GM12878 (cell line): ENCODE measurements at regions not wholly inside any gene's neighbourhood (a gene's known extent, or its start where the extent isn't known, plus 50 kb on each side); places are given as distances from the start of the nearest gene placed in this dataset.

ENCODE experiments used
- ATAC-seq: fragments of 200-7000 bp; cut with Tn5 transposase; 3 replicates; pipeline ENCODE4 v1.9.1; 2020; ENCODE audit warnings: mild to moderate bottlenecking, moderate library complexity
- BruUV-seq: library from RNA; stranded (reverse); fragments of 400-500 nt; replicated peaks from 2 replicates; lab custom pipeline; 2021; lab: Mats Ljungman, UMichigan
- CTCF ChIA-PET: fragments of 300-600 bp; sonication (Branson Sonifier 250); formaldehyde crosslinking; extraction: SDS; loops from one replicate; lab custom pipeline; 2021; ENCODE audit warnings: inconsistent platforms; lab: Yijun Ruan, JAX
- POLR2A ChIA-PET: fragments of 350-600 bp; formaldehyde crosslinking; extraction: SDS; loops from one replicate; lab custom pipeline; 2021; ENCODE audit warnings: inconsistent platforms; lab: Charles Lee
- RAD21 ChIA-PET: fragments of 300-600 bp; sonication (Branson Sonifier 250); formaldehyde crosslinking; loops from one replicate; lab custom pipeline; 2023; ENCODE audit warnings: antibody characterized with exemption; ENCODE audit not compliant: unreplicated experiment; lab: Charles Lee
- SMC1A ChIA-PET: fragments of 300-600 bp; sonication (Branson Sonifier 250); formaldehyde crosslinking; loops from one replicate; lab custom pipeline; 2023; ENCODE audit not compliant: unreplicated experiment, uncharacterized antibody; lab: Charles Lee
- DNase-seq: peaks from one replicate; pipeline ENCODE4 v3.0.0-alpha.2; 2011; ENCODE audit warnings: low read depth, low spot score
- FAIRE-seq: peaks from 3 replicates; lab custom pipeline; 2011; peaks lifted over from hg19 to GRCh38; lab: Jason Lieb, UNC
- H2AFZ ChIP-seq: 2 replicates; pipeline ENCODE4 v1.6.0; 2011; ENCODE audit warnings: low read depth, low read length, control low read depth; ENCODE audit not compliant: control insufficient read depth
- H3K27ac ChIP-seq: 2 replicates; pipeline ENCODE4 v1.5.1; 2011; ENCODE audit warnings: control low read depth; ENCODE audit not compliant: control insufficient read depth, insufficient read depth
- H3K27me3 ChIP-seq, 2 experiments: replicated peaks in 1 of 2; 2 replicates each; pipeline versions ENCODE4 v1.6.0 to v1.6.1; 2011; ENCODE audit warnings: low read length in 1 of 2; ENCODE audit not compliant: control insufficient read depth in 2 of 2, insufficient read depth in 2 of 2
- H3K36me3 ChIP-seq, 2 experiments: 2 replicates each; pipeline ENCODE4 v1.5.1; 2011; ENCODE audit warnings: low read length in 1 of 2; ENCODE audit not compliant: control insufficient read depth in 2 of 2, insufficient read depth in 2 of 2
- H3K4me1 ChIP-seq: 2 replicates; pipeline ENCODE4 v1.6.1; 2011; ENCODE audit warnings: mild to moderate bottlenecking, low read length, moderate library complexity, mixed read lengths; ENCODE audit not compliant: control insufficient read depth, insufficient read depth
- H3K4me2 ChIP-seq: 2 replicates; pipeline ENCODE4 v1.6.0; 2011; ENCODE audit warnings: control low read depth; ENCODE audit not compliant: control insufficient read depth, insufficient read depth
- H3K4me3 ChIP-seq: fragments of 200-600 bp; sonication (generic); 2 replicates; pipeline ENCODE4 v1.5.1; 2016
- H3K79me2 ChIP-seq: 2 replicates; pipeline ENCODE4 v1.6.0; 2011; ENCODE audit warnings: low read length; ENCODE audit not compliant: control insufficient read depth, insufficient read depth
- H3K9ac ChIP-seq: 2 replicates; pipeline ENCODE4 v1.8.0; 2011; ENCODE audit warnings: low read length, control low read depth, mixed read lengths; ENCODE audit not compliant: control insufficient read depth, insufficient read depth
- H3K9me3 ChIP-seq: replicated peaks from 3 replicates; pipeline ENCODE4 v1.5.1; 2011; ENCODE audit warnings: mild to moderate bottlenecking, low read length; ENCODE audit not compliant: control insufficient read depth, insufficient read depth
- H4K20me1 ChIP-seq: 2 replicates; pipeline ENCODE4 v1.6.0; 2011; ENCODE audit not compliant: control insufficient read depth, insufficient read depth
- ATF7 ChIP-seq: fragments of 450-650 bp; IDR thresholded peaks from 2 replicates; pipeline ENCODE4 v1.6.1; 2016; ENCODE audit warnings: low read depth, mild to moderate bottlenecking
- CBX5 ChIP-seq: sonication (generic); IDR thresholded peaks from 2 replicates; pipeline ENCODE4 v1.6.1; 2016; ENCODE audit warnings: low read depth, moderate library complexity, mild to moderate bottlenecking, inconsistent platforms
- NFXL1 ChIP-seq: fragments of 450-650 bp; IDR thresholded peaks from 2 replicates; pipeline ENCODE4 v1.6.1; 2017; ENCODE audit warnings: antibody characterized with exemption, mild to moderate bottlenecking, borderline replicate concordance
- NR2C1 ChIP-seq: fragments of 450-650 bp; IDR thresholded peaks from 2 replicates; pipeline ENCODE4 v1.6.1; 2017; ENCODE audit warnings: antibody characterized with exemption, mild to moderate bottlenecking, moderate library complexity
- POLR2AphosphoS2 ChIP-seq: IDR thresholded peaks from 2 replicates; pipeline ENCODE4 v1.6.1; 2011; ENCODE audit warnings: low read depth, mild to moderate bottlenecking, low read length, improper control_type of control experiment, moderate library complexity
- SMARCA5 ChIP-seq: fragments of 450-650 bp; IDR thresholded peaks from 2 replicates; pipeline ENCODE4 v1.6.1; 2017; ENCODE audit warnings: mild to moderate bottlenecking
- SMC3 ChIP-seq: IDR thresholded peaks from 2 replicates; pipeline ENCODE4 v1.6.1; 2011; ENCODE audit warnings: low read length, improper control_type of control experiment, borderline replicate concordance
- TAF1 ChIP-seq: IDR thresholded peaks from 2 replicates; pipeline ENCODE4 v1.6.1; 2011; ENCODE audit warnings: mild to moderate bottlenecking, low read depth, low read length, borderline replicate concordance
- TBL1XR1 ChIP-seq: IDR thresholded peaks from 2 replicates; pipeline ENCODE4 v1.6.1; 2012; ENCODE audit warnings: low read depth, low read length, improper control_type of control experiment
- ZBED1 ChIP-seq: IDR thresholded peaks from 2 replicates; pipeline ENCODE4 v1.6.1; 2016; ENCODE audit warnings: borderline replicate concordance
- ZNF274 ChIP-seq: IDR thresholded peaks from one replicate; pipeline ENCODE4 v1.8.0; 2011; ENCODE audit not compliant: insufficient read length, insufficient read depth
- WGBS: methylation state at CpG from one replicate; pipeline ENCODE4 v1.1.6; 2016; ENCODE audit warnings: low lambda C conversion rate; ENCODE audit not compliant: insufficient replicate concordance, insufficient coverage; ENCODE audit errors: missing lambda C conversion rate; 5-methylcytosine and 5-hydroxymethylcytosine counted together
- in situ Hi-C: fragments of 300-500 bp; cut with MboI; formaldehyde crosslinking; loops from 9 replicates; pipeline ENCODE4 v1.14.3; 2018; ENCODE audit warnings: mixed read lengths
- intact Hi-C: fragments of 100-400 bp; cut with micrococcal nuclease; formaldehyde crosslinking; loops from one replicate; pipeline ENCODE4 v1.14.2; 2022; ENCODE audit not compliant: unreplicated experiment
- TF ChIP-seq, protein P1 (sequence below): IDR thresholded peaks from 2 replicates; pipeline ENCODE4 v1.6.1; 2012; ENCODE audit warnings: improper control_type of control experiment, low read depth, low read length; ENCODE audit not compliant: insufficient replicate concordance
- TF ChIP-seq, protein P2 (sequence below): IDR thresholded peaks from 2 replicates; pipeline ENCODE4 v1.6.1; 2012; ENCODE audit warnings: low read depth, low read length, improper control_type of control experiment
- TF ChIP-seq, protein P3 (sequence below): fragments of 450-650 bp; formaldehyde crosslinking; IDR thresholded peaks from 2 replicates; pipeline ENCODE4 v1.4.0; 2022; ENCODE audit warnings: mild to moderate bottlenecking, moderate library complexity
- TF ChIP-seq, protein P4 (sequence below): fragments of 450-650 bp; IDR thresholded peaks from 2 replicates; pipeline ENCODE4 v1.6.1; 2017; ENCODE audit warnings: mild to moderate bottlenecking

DNA sequence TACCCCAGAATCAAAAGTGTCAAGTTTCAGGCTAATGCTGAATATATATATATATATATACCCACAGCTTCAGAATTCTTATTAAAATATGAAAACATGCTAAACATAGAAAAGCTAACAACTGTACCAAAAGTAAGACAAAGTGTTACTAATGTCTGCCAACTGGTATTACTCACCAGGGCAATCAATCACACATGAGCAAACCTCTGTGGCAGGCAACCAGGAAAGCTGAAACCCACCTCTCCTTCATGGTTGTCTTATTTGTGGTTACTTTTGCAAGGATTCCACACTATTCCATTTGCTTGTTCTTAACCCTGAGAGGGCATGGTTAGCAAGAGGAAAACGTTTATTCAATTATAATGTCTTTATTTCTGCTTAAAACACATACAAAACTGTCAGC is 512.3 kb upstream of the MDFIC2 start:
- no TSS peak for BruUV-seq
- DNase-seq: no peak
- ChIA-PET POLR2A (no interaction called here), SMC1A (interaction anchor here (0.7 kb wide), 1 partner anchor 186 kb away, joined by 3 read pairs; no protein-coding TSS in a partner anchor), CTCF (no interaction called here), RAD21 (no interaction called here)
- WGBS: 0% methylated on average over 1 of the region's 1 CpG
- Histone ChIP-seq H4K20me1 (no peaks in the 10 kb centered on the region), H3K36me3 (no peaks in the 10 kb centered on the region), H3K9me3 (no peaks in the 10 kb centered on the region), H3K4me1 (no peaks in the 10 kb centered on the region), H3K9ac (no peak overlapping the region), H3K4me2 (no peak overlapping the region), H3K27ac (no peak overlapping the region), H3K27me3 (no peaks in the 10 kb centered on the region), H2AFZ (no peak overlapping the region), H3K79me2 (no peaks in the 10 kb centered on the region), H3K4me3 (no peak overlapping the region)
- FAIRE-seq: no peak
- intact Hi-C loops: no loop called here
- in situ Hi-C loops: no loop called here
- no peak for ATAC-seq
- TF ChIP-seq SMC3 (no peak), ZNF274 (no peak), CBX5 (no peak), ATF7 (no peak), TBL1XR1 (no peak), ZBED1 (no peak), POLR2AphosphoS2 (no peak), SMARCA5 (no peak), NFXL1 (no peak), NR2C1 (no peak), TAF1 (no peak)
- TF ChIP-seq, protein P1, sequence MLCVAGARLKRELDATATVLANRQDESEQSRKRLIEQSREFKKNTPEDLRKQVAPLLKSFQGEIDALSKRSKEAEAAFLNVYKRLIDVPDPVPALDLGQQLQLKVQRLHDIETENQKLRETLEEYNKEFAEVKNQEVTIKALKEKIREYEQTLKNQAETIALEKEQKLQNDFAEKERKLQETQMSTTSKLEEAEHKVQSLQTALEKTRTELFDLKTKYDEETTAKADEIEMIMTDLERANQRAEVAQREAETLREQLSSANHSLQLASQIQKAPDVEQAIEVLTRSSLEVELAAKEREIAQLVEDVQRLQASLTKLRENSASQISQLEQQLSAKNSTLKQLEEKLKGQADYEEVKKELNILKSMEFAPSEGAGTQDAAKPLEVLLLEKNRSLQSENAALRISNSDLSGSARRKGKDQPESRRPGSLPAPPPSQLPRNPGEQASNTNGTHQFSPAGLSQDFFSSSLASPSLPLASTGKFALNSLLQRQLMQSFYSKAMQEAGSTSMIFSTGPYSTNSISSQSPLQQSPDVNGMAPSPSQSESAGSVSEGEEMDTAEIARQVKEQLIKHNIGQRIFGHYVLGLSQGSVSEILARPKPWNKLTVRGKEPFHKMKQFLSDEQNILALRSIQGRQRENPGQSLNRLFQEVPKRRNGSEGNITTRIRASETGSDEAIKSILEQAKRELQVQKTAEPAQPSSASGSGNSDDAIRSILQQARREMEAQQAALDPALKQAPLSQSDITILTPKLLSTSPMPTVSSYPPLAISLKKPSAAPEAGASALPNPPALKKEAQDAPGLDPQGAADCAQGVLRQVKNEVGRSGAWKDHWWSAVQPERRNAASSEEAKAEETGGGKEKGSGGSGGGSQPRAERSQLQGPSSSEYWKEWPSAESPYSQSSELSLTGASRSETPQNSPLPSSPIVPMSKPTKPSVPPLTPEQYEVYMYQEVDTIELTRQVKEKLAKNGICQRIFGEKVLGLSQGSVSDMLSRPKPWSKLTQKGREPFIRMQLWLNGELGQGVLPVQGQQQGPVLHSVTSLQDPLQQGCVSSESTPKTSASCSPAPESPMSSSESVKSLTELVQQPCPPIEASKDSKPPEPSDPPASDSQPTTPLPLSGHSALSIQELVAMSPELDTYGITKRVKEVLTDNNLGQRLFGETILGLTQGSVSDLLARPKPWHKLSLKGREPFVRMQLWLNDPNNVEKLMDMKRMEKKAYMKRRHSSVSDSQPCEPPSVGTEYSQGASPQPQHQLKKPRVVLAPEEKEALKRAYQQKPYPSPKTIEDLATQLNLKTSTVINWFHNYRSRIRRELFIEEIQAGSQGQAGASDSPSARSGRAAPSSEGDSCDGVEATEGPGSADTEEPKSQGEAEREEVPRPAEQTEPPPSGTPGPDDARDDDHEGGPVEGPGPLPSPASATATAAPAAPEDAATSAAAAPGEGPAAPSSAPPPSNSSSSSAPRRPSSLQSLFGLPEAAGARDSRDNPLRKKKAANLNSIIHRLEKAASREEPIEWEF: no peak
- TF ChIP-seq, protein P2, sequence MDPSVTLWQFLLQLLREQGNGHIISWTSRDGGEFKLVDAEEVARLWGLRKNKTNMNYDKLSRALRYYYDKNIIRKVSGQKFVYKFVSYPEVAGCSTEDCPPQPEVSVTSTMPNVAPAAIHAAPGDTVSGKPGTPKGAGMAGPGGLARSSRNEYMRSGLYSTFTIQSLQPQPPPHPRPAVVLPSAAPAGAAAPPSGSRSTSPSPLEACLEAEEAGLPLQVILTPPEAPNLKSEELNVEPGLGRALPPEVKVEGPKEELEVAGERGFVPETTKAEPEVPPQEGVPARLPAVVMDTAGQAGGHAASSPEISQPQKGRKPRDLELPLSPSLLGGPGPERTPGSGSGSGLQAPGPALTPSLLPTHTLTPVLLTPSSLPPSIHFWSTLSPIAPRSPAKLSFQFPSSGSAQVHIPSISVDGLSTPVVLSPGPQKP: no peak
- TF ChIP-seq, protein P3, sequence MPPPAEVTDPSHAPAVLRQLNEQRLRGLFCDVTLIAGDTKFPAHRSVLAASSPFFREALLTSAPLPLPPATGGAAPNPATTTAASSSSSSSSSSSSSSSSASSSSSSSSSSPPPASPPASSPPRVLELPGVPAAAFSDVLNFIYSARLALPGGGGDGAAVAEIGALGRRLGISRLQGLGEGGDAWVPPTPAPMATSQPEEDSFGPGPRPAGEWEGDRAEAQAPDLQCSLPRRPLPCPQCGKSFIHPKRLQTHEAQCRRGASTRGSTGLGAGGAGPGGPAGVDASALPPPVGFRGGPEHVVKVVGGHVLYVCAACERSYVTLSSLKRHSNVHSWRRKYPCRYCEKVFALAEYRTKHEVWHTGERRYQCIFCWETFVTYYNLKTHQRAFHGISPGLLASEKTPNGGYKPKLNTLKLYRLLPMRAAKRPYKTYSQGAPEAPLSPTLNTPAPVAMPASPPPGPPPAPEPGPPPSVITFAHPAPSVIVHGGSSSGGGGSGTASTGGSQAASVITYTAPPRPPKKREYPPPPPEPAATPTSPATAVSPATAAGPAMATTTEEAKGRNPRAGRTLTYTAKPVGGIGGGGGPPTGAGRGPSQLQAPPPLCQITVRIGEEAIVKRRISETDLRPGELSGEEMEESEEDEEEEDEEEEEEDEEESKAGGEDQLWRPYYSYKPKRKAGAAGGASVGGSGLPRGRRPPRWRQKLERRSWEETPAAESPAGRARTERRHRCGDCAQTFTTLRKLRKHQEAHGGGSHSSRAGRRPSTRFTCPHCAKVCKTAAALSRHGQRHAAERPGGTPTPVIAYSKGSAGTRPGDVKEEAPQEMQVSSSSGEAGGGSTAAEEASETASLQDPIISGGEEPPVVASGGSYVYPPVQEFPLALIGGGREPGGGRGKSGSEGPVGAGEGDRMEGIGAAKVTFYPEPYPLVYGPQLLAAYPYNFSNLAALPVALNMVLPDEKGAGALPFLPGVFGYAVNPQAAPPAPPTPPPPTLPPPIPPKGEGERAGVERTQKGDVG (CRISPR knock-in tag): no peak
- TF ChIP-seq, protein P4, sequence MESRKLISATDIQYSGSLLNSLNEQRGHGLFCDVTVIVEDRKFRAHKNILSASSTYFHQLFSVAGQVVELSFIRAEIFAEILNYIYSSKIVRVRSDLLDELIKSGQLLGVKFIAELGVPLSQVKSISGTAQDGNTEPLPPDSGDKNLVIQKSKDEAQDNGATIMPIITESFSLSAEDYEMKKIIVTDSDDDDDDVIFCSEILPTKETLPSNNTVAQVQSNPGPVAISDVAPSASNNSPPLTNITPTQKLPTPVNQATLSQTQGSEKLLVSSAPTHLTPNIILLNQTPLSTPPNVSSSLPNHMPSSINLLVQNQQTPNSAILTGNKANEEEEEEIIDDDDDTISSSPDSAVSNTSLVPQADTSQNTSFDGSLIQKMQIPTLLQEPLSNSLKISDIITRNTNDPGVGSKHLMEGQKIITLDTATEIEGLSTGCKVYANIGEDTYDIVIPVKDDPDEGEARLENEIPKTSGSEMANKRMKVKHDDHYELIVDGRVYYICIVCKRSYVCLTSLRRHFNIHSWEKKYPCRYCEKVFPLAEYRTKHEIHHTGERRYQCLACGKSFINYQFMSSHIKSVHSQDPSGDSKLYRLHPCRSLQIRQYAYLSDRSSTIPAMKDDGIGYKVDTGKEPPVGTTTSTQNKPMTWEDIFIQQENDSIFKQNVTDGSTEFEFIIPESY: no peak
